Breast epithelium (tissue), 4 donors: ENCODE measurements at regions not wholly inside any gene's neighbourhood (a gene's known extent, or its start where the extent isn't known, plus 50 kb on each side); places are given as distances from the start of the nearest gene placed in this dataset.

Experiments used
- DNase-seq, 2 donors: peaks; one replicate each; pipeline ENCODE4 v3.0.0-alpha.2; 2019; ENCODE audit warnings: low spot score in 2 of 2
- H3K27ac ChIP-seq, 2 donors: fragments of 200-600 bp; sonication (generic) in 1 of 2; one replicate each; pipeline ENCODE4 v1.5.1; 2016 to 2019; ENCODE audit warnings: mild to moderate bottlenecking in 1 of 2
- H3K27me3 ChIP-seq, 2 donors: fragments of 200-600 bp; sonication (generic) in 1 of 2; one replicate each; pipeline versions ENCODE4 v1.5.1 to v1.6.0; 2017 to 2019; ENCODE audit warnings: control low read depth in 1 of 2, mild to moderate bottlenecking in 1 of 2
- H3K36me3 ChIP-seq: fragments of 200-600 bp; one replicate; pipeline ENCODE4 v1.5.1; 2019
- H3K4me1 ChIP-seq, 2 donors: fragments of 200-600 bp; sonication (generic); one replicate each; pipeline ENCODE4 v1.5.1; 2016 to 2019; ENCODE audit warnings: control low read depth in 1 of 2
- H3K4me3 ChIP-seq, 3 donors: fragments of 200-600 bp; sonication (generic); 1 replicate in 2 of 3; 2 replicates in 1 of 3; pipeline ENCODE4 v1.5.1; 2016 to 2019; ENCODE audit warnings: mild to moderate bottlenecking in 3 of 3, moderate library complexity in 2 of 3
- H3K9me3 ChIP-seq, 2 donors: fragments of 200-600 bp; sonication (generic) in 1 of 2; one replicate each; pipeline ENCODE4 v1.5.1; 2016 to 2019; ENCODE audit warnings: control low read depth in 1 of 2
- CTCF ChIP-seq, 3 donors: fragments of 450-650 bp; IDR thresholded peaks; one replicate each; pipeline ENCODE4 v1.5.1; 2016 to 2017; ENCODE audit warnings: antibody characterized with exemption in 3 of 3, mild to moderate bottlenecking in 3 of 3, moderate library complexity in 3 of 3
- POLR2A ChIP-seq: fragments of 450-650 bp; IDR thresholded peaks from one replicate; pipeline ENCODE4 v1.6.1; 2016; ENCODE audit warnings: antibody characterized with exemption, mild to moderate bottlenecking, moderate library complexity
- POLR2AphosphoS5 ChIP-seq, 3 donors: sonication (generic); formaldehyde crosslinking; IDR thresholded peaks; one replicate each; pipeline ENCODE4 v1.6.1; 2017; ENCODE audit warnings: antibody characterized with exemption in 3 of 3
- intact Hi-C: fragments of 100-400 bp; cut with DNase I; formaldehyde crosslinking; loops from one replicate; pipeline ENCODE4 v1.15.1; 2023; ENCODE audit warnings: low total_unique reads

- Histone ChIP-seq H3K27ac (no peak overlapping the region), H3K9me3 (no peaks in the 10 kb centered on the region), H3K4me1 (no peaks in the 10 kb centered on the region), H3K4me3 (no peak overlapping the region), H3K36me3 (no peaks in the 10 kb centered on the region), H3K27me3 (no peaks in the 10 kb centered on the region)
- intact Hi-C loops, result no loop called here
- TF ChIP-seq POLR2A (no peak), POLR2AphosphoS5 (IDR thresholded peaks at IDR 0.05) (no peak), CTCF (IDR thresholded peaks at IDR 0.05) (no peak)
- DNase-seq, result no peak
Observed at GRCh38 chr4:102422843-102423242, 77.6 kb upstream of the SLC39A8 start.

GRCh38 chr4:102423375-102423774 is 77.8 kb upstream of the NFKB1 start:
- no peaks in the 10 kb centered on the region for H3K9me3 ChIP-seq
- intact Hi-C loops, result no loop called here
- no peak for DNase-seq

GRCh38 chr4:102427371-102427998 is 73.7 kb upstream of the NFKB1 start:
- H3K4me3 ChIP-seq, result no peak overlapping the region
- no peaks in the 10 kb centered on the region for H3K27me3 ChIP-seq
- no peak for DNase-seq
- TF ChIP-seq POLR2A (no peak), CTCF (IDR thresholded peaks at IDR 0.05) (no peak), POLR2AphosphoS5 (IDR thresholded peaks at IDR 0.05) (no peak)
- H3K36me3 ChIP-seq, result no peaks in the 10 kb centered on the region
- H3K27ac ChIP-seq, result no peak overlapping the region
- no peaks in the 10 kb centered on the region for H3K9me3 ChIP-seq
- intact Hi-C loops, result no loop called here
- H3K4me1 ChIP-seq, result no peaks in the 10 kb centered on the region

More at GRCh38 chr4:102423375-102423774, 77.8 kb upstream of the NFKB1 start:
- no peak overlapping the region for H3K4me3 ChIP-seq
- no peak overlapping the region for H3K27ac ChIP-seq
- H3K4me1 ChIP-seq, result no peaks in the 10 kb centered on the region
- H3K36me3 ChIP-seq, result no peaks in the 10 kb centered on the region
- TF ChIP-seq POLR2A (no peak), POLR2AphosphoS5 (IDR thresholded peaks at IDR 0.05) (no peak), CTCF (IDR thresholded peaks at IDR 0.05) (no peak)
- H3K27me3 ChIP-seq, result no peaks in the 10 kb centered on the region

GRCh38 chr4:102428122-102428521 is 73.0 kb upstream of the NFKB1 start:
- no peaks in the 10 kb centered on the region for H3K27me3 ChIP-seq
- H3K36me3 ChIP-seq, result no peaks in the 10 kb centered on the region
- intact Hi-C loops, result no loop called here
- TF ChIP-seq POLR2A (no peak), CTCF (IDR thresholded peaks at IDR 0.05) (no peak), POLR2AphosphoS5 (IDR thresholded peaks at IDR 0.05) (no peak)
- no peaks in the 10 kb centered on the region for H3K9me3 ChIP-seq
- no peak overlapping the region for H3K4me3 ChIP-seq
- no peaks in the 10 kb centered on the region for H3K4me1 ChIP-seq
- no peak for DNase-seq
- H3K27ac ChIP-seq, result no peak overlapping the region

- TF ChIP-seq POLR2AphosphoS5 (IDR thresholded peaks at IDR 0.05) (no peak), CTCF (IDR thresholded peaks at IDR 0.05) (no peak), POLR2A (no peak)
- intact Hi-C loops, result no loop called here
- H3K36me3 ChIP-seq, result no peaks in the 10 kb centered on the region
- H3K27me3 ChIP-seq, result no peaks in the 10 kb centered on the region
- no peaks in the 10 kb centered on the region for H3K4me1 ChIP-seq
- DNase-seq, result no peak
- no peaks in the 10 kb centered on the region for H3K9me3 ChIP-seq
- H3K4me3 ChIP-seq, result no peak overlapping the region
- H3K27ac ChIP-seq, result no peak overlapping the region
Observed at GRCh38 chr4:102429553-102429952, 71.6 kb upstream of the NFKB1 start.
